WI38 (cell line): ENCODE measurements at regions not wholly inside any gene's neighbourhood (a gene's known extent, or its start where the extent isn't known, plus 50 kb on each side); places are given as distances from the start of the nearest gene placed in this dataset.

Experiments
- H3K4me3 ChIP-seq: 2 replicates; pipeline ENCODE4 v1.5.1; 2011; ENCODE audit warnings: low read depth, mild to moderate bottlenecking, control low read depth, low read length
- TF ChIP-seq, protein P1 (sequence below): IDR thresholded peaks from 2 replicates; pipeline ENCODE4 v1.5.1; 2012; ENCODE audit warnings: low read depth, mild to moderate bottlenecking, control low read depth, low read length

DNA sequence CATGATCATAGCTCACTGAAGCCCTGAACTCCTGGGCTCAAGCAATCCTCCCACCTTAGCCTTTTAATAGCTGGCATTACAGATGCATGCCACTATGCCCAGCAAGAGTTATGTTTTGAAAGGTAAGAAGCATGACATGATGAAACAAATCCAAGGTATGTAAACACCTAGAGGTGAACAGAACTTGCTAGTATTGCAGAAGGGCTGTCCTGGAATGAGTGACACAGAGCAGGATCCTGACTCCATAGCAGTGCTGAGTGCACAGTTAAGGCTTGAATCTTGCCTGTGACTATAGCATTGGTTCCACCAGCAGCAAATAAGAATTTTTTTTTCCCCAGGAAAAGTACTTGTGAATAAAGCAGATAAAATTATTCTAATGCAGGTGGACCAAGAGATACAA lies 309.5 kb downstream of the PIK3C3 start:
- TF ChIP-seq, protein P1, sequence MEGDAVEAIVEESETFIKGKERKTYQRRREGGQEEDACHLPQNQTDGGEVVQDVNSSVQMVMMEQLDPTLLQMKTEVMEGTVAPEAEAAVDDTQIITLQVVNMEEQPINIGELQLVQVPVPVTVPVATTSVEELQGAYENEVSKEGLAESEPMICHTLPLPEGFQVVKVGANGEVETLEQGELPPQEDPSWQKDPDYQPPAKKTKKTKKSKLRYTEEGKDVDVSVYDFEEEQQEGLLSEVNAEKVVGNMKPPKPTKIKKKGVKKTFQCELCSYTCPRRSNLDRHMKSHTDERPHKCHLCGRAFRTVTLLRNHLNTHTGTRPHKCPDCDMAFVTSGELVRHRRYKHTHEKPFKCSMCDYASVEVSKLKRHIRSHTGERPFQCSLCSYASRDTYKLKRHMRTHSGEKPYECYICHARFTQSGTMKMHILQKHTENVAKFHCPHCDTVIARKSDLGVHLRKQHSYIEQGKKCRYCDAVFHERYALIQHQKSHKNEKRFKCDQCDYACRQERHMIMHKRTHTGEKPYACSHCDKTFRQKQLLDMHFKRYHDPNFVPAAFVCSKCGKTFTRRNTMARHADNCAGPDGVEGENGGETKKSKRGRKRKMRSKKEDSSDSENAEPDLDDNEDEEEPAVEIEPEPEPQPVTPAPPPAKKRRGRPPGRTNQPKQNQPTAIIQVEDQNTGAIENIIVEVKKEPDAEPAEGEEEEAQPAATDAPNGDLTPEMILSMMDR = no peak
- no peak overlapping the region for H3K4me3 ChIP-seq

DNA sequence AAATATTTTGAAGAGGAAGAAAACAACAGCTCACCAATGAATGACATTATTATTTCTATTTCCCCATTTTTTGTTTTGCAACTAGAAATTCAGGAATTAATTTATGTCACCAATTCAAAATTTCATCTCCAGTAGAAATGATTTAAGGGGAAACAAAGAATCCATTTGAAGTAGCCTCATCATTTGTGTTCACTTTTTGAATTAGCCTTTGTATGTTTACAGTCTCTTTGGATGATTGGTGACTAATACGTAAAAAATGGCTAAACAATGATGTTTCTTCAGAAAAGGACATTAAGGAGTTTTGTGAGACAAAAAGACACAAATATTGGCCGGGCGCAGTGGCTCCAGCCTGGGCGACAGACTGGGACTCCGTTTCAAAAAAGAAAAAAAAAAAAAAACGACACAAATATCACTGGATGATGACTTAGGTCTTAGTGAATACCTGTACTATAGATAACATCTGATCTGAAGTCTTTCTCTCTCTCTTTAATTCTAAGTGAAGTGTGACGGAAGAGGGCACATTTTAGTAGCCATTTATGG lies 313.2 kb downstream of the PIK3C3 start:
- TF ChIP-seq, protein P1 = no peak
- H3K4me3 ChIP-seq = no peak overlapping the region

DNA sequence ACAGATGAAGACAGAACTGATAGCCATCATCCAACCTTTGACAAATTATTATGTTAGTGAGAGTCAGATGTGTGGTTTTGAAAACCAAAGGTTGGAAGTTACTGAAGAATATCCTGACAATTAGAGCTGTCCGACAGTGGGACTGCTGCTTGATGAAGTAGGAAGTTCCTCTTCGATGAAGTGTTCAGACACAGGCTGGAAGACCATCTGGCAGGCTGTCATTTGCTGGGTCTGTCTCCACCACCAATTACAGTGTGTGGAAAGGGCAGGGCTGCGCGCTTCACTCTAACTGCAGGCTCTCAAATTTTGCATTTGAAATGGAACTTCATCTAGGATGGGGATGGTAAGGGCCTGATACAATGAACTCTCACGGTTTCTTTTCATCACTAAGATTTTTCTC lies 313.8 kb downstream of the PIK3C3 start:
- no peak overlapping the region for H3K4me3 ChIP-seq
- TF ChIP-seq, protein P1 = no peak

DNA sequence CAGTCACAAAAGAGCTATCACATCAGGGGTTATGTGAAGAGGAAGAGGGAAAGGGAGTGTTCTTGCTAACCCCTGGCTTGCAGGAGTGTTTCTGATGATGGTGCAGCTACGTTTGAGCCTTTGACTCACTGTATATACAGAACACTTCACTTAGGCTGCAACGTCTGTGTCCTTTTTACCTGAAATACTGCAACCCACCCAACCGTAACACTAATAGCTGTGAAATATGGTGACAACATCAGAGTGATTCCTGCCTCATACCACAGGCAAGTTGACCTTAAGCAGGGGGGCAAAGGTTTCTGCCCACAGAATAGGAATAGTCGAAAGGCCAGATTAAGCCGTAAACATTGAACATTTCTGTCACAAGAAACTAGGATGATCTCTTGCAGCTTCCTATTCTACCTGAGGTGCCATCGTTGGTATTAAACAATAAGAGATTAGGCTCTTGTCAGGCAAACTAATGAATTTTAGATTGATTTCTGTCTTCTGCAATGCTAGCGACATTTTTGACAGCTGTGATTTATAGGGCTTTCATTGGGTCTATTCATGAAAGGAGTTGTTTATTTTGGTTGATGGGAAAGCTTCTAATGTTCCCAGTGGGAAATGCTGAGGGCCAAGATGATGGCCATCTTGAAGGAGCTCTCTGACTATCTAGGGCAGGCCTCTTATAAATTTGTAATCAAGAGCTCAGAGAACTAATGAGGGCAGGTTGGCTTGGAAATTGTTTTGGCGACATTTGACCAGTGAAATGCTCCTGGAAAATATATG lies 316.8 kb downstream of the PIK3C3 start:
- TF ChIP-seq, protein P1 = no peak
- no peak overlapping the region for H3K4me3 ChIP-seq

DNA sequence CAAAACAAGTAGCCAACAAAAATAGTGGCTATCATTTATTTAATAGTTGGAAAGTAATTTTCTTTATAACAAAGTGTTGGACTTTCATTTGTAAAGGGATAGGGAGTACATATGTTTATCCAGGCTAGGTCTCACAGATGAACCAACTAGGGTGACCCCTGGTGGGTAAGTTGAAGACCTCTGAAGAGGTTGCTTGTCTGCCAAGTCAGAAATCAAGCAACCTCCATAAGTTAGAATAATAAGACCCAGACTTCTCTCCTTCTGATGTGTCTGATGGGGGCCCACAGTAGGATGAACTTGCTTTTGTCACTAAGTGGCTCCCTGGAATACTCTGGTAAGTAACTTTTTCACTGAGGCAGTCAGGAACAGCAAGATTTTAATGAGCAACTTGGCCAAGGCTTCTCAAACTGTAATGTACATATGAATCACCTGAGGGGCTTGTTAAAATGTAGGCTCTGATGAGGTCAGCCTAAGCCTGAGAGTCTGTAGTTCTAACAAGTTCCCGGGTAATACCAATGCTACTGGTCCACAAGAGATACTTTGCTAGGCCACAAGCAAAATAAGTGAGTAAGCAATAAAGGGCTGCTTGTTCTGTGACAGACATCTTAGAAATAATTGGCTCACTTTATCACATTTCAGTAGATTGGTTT lies 319.6 kb downstream of the PIK3C3 start:
- H3K4me3 ChIP-seq = no peak overlapping the region
- TF ChIP-seq, protein P1 = no peak

DNA sequence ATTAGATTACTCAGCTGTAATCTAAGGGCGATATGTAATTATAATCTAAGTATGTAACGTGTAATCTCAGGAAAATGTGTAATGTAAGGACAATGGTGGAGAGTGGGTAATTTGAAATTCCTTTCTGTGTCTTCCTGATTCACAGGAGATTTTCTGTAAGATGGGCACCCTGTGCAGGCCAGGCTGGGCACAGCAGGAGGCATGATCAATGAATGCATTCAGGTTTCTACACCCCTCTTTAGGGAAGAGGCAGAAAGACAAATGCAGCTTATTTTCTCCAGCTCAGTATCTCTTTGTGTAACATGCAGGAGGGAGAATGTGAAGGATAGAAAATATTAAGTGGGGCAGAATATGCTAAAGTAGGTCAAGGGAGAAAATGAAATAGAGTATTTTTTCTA lies 320.1 kb downstream of the PIK3C3 start:
- no peak overlapping the region for H3K4me3 ChIP-seq
- TF ChIP-seq, protein P1 = no peak
